Activated naive CD8-positive, alpha-beta T cell treated with anti-CD3 and anti-CD28 coated beads, Interleukin-2, amount 10 ng/mL, durations not matched to agents 7 days and 5 days (primary cell): ENCODE measurements at regions not wholly inside any gene's neighbourhood (a gene's known extent, or its start where the extent isn't known, plus 50 kb on each side); places are given as distances from the start of the nearest gene placed in this dataset.
"Not testable (repeated sequence)": the region's sequence is repeated elsewhere in the genome, so short reads cannot be mapped to it uniquely, and the experiment has no call there.

Experiments used
- ATAC-seq: fragments of 150-1000 bp; cut with Tn5 transposase; one replicate; pipeline ENCODE4 v1.10.0; 2021; ENCODE audit warnings: low read depth, moderate library complexity
- POLR2A ChIA-PET: fragments of 350-600 bp; sonication (Branson Sonifier 250); formaldehyde crosslinking; loops from one replicate; lab custom pipeline; 2021; ENCODE audit warnings: antibody characterized with exemption; lab: Charles Lee
- DNase-seq: peaks from one replicate; pipeline ENCODE4 v3.0.0; 2021
- H3K27ac Mint-ChIP-seq: one replicate; pipeline ENCODE4 v1.8.0; 2022; ENCODE audit warnings: mild to moderate bottlenecking, mixed read lengths
- H3K27me3 Mint-ChIP-seq: one replicate; pipeline ENCODE4 v1.8.0; 2022; ENCODE audit warnings: mild to moderate bottlenecking, moderate library complexity, mixed read lengths
- H3K36me3 Mint-ChIP-seq: one replicate; pipeline ENCODE4 v1.8.0; 2021; ENCODE audit warnings: mild to moderate bottlenecking, mixed read lengths
- H3K4me1 Mint-ChIP-seq: one replicate; pipeline ENCODE4 v1.8.0; 2021; ENCODE audit warnings: mixed read lengths
- H3K4me3 Mint-ChIP-seq: one replicate; pipeline ENCODE4 v1.8.0; 2022; ENCODE audit warnings: mild to moderate bottlenecking, moderate library complexity, mixed read lengths
- H3K9me3 Mint-ChIP-seq: one replicate; pipeline ENCODE4 v1.8.0; 2021; ENCODE audit warnings: mixed read lengths

GRCh38 chr1:109857702-109858101 lies 52.9 kb upstream of the CSF1 start:
- H3K36me3 Mint-ChIP-seq, ATAC-seq, DNase-seq, H3K4me3 Mint-ChIP-seq, POLR2A ChIA-PET, H3K27ac Mint-ChIP-seq, H3K4me1 Mint-ChIP-seq: not testable (repeated sequence)
- peaks cover 20% of the 10 kb centered on the region for H3K27me3 Mint-ChIP-seq
- H3K9me3 Mint-ChIP-seq = peaks cover 12% of the 10 kb centered on the region

GRCh38 chr1:109855986-109856385 lies 54.7 kb upstream of the CSF1 start:
- Mint-ChIP-seq H3K27me3 (peaks cover 20% of the 10 kb centered on the region), H3K9me3 (peaks cover 10% of the 10 kb centered on the region)
- H3K4me1 Mint-ChIP-seq, DNase-seq, H3K4me3 Mint-ChIP-seq, H3K36me3 Mint-ChIP-seq, ATAC-seq, POLR2A ChIA-PET, H3K27ac Mint-ChIP-seq: not testable (repeated sequence)

- H3K9me3 Mint-ChIP-seq, H3K4me3 Mint-ChIP-seq, H3K27ac Mint-ChIP-seq, H3K36me3 Mint-ChIP-seq, H3K4me1 Mint-ChIP-seq, POLR2A ChIA-PET, DNase-seq, ATAC-seq: not testable (repeated sequence)
- peaks cover 11% of the 10 kb centered on the region for H3K27me3 Mint-ChIP-seq
Observed at GRCh38 chr1:109853972-109854371, 56.7 kb upstream of the CSF1 start.

- H3K36me3 Mint-ChIP-seq, ATAC-seq, H3K27ac Mint-ChIP-seq, POLR2A ChIA-PET, H3K4me1 Mint-ChIP-seq, DNase-seq, H3K27me3 Mint-ChIP-seq, H3K4me3 Mint-ChIP-seq, H3K9me3 Mint-ChIP-seq: not testable (repeated sequence)
Observed at GRCh38 chr1:109852221-109853015, 58.2 kb upstream of the CSF1 start.

GRCh38 chr1:109850827-109851226 lies 59.8 kb upstream of the CSF1 start:
- Mint-ChIP-seq H3K27ac (no peak overlapping the region), H3K27me3 (peaks cover 8% of the 10 kb centered on the region), H3K4me3 (no peak overlapping the region), H3K4me1 (peaks cover 3% of the 10 kb centered on the region), H3K36me3 (no peaks in the 10 kb centered on the region), H3K9me3 (peaks cover 4% of the 10 kb centered on the region)
- no peak for ATAC-seq
- POLR2A ChIA-PET = no interaction called here
- DNase-seq = no peak

- no peak for ATAC-seq
- Mint-ChIP-seq H3K27me3 (peaks cover 8% of the 10 kb centered on the region), H3K9me3 (peaks cover 4% of the 10 kb centered on the region), H3K27ac (no peak overlapping the region), H3K36me3 (no peaks in the 10 kb centered on the region), H3K4me1 (peaks cover 3% of the 10 kb centered on the region), H3K4me3 (no peak overlapping the region)
- POLR2A ChIA-PET = no interaction called here
- DNase-seq = no peak
Observed at GRCh38 chr1:109850194-109850593, 60.5 kb upstream of the CSF1 start.

- H3K27me3 Mint-ChIP-seq = peaks cover 6% of the 10 kb centered on the region
- POLR2A ChIA-PET = no interaction called here
- ATAC-seq (no peak), DNase-seq (no peak)
- peaks cover 3% of the 10 kb centered on the region for H3K4me1 Mint-ChIP-seq
- H3K27ac Mint-ChIP-seq = no peak overlapping the region
- H3K9me3 Mint-ChIP-seq = peaks cover 4% of the 10 kb centered on the region
- no peak overlapping the region for H3K4me3 Mint-ChIP-seq
- H3K36me3 Mint-ChIP-seq = peaks cover under 1% of the 10 kb centered on the region
Observed at GRCh38 chr1:109849655-109850054, 61.0 kb upstream of the CSF1 start.

GRCh38 chr1:109847251-109847650 lies 63.4 kb upstream of the CSF1 start:
- DNase-seq (no peak), ATAC-seq (no peak)
- peaks cover 3% of the 10 kb centered on the region for H3K36me3 Mint-ChIP-seq
- H3K27me3 Mint-ChIP-seq = peaks cover 4% of the 10 kb centered on the region
- H3K4me1 Mint-ChIP-seq = peaks cover 5% of the 10 kb centered on the region
- no peak overlapping the region for H3K27ac Mint-ChIP-seq
- POLR2A ChIA-PET = no interaction called here
- H3K4me3 Mint-ChIP-seq = no peak overlapping the region
- peaks cover 5% of the 10 kb centered on the region for H3K9me3 Mint-ChIP-seq

GRCh38 chr1:109846846-109847245 lies 63.8 kb upstream of the CSF1 start:
- POLR2A ChIA-PET = no interaction called here
- H3K36me3 Mint-ChIP-seq = peaks cover 3% of the 10 kb centered on the region
- H3K9me3 Mint-ChIP-seq = peaks cover 5% of the 10 kb centered on the region
- H3K27me3 Mint-ChIP-seq = peaks cover 4% of the 10 kb centered on the region
- H3K4me1 Mint-ChIP-seq = peaks cover 4% of the 10 kb centered on the region
- no peak overlapping the region for H3K27ac Mint-ChIP-seq
- H3K4me3 Mint-ChIP-seq = no peak overlapping the region
- no peak for ATAC-seq
- DNase-seq = no peak

GRCh38 chr1:109846162-109846561 lies 64.5 kb upstream of the CSF1 start:
- H3K27me3 Mint-ChIP-seq = peaks cover 4% of the 10 kb centered on the region
- ATAC-seq = no peak
- DNase-seq = no peak
- peaks cover 2% of the 10 kb centered on the region for H3K4me1 Mint-ChIP-seq
- peaks cover 5% of the 10 kb centered on the region for H3K9me3 Mint-ChIP-seq
- POLR2A ChIA-PET = no interaction called here
- no peak overlapping the region for H3K27ac Mint-ChIP-seq
- H3K4me3 Mint-ChIP-seq = no peak overlapping the region
- H3K36me3 Mint-ChIP-seq = peaks cover 3% of the 10 kb centered on the region

- peaks cover 5% of the 10 kb centered on the region for H3K9me3 Mint-ChIP-seq
- H3K36me3 Mint-ChIP-seq = peaks cover 3% of the 10 kb centered on the region
- POLR2A ChIA-PET = no interaction called here
- ATAC-seq (no peak), DNase-seq (no peak)
- H3K4me3 Mint-ChIP-seq = no peak overlapping the region
- H3K27me3 Mint-ChIP-seq = peaks cover 4% of the 10 kb centered on the region
- peaks cover 2% of the 10 kb centered on the region for H3K4me1 Mint-ChIP-seq
- H3K27ac Mint-ChIP-seq = no peak overlapping the region
Observed at GRCh38 chr1:109845658-109846057, 65.0 kb upstream of the CSF1 start.

GRCh38 chr1:109844609-109845008 lies 66.0 kb upstream of the CSF1 start:
- Mint-ChIP-seq H3K27me3 (peaks cover 4% of the 10 kb centered on the region), H3K4me1 (peaks cover 2% of the 10 kb centered on the region), H3K27ac (no peak overlapping the region), H3K4me3 (no peak overlapping the region), H3K9me3 (peaks cover 8% of the 10 kb centered on the region), H3K36me3 (peaks cover 3% of the 10 kb centered on the region)
- POLR2A ChIA-PET = no interaction called here
- ATAC-seq (no peak), DNase-seq (no peak)

- POLR2A ChIA-PET = interaction anchor here (0.6 kb wide), 1 partner anchor 327 kb away, joined by 5 read pairs; no protein-coding TSS in a partner anchor
- Mint-ChIP-seq H3K36me3 (peaks cover 6% of the 10 kb centered on the region), H3K4me3 (no peak overlapping the region), H3K27ac (no peak overlapping the region), H3K4me1 (peaks cover 1% of the 10 kb centered on the region), H3K9me3 (peaks cover 11% of the 10 kb centered on the region), H3K27me3 (no peaks in the 10 kb centered on the region)
- DNase-seq = no peak
- no peak for ATAC-seq
Observed at GRCh38 chr1:109840011-109840629, 70.5 kb upstream of the CSF1 start.

GRCh38 chr1:109839276-109839675 lies 71.4 kb upstream of the CSF1 start:
- not testable (repeated sequence) for DNase-seq, H3K4me1 Mint-ChIP-seq, H3K36me3 Mint-ChIP-seq, H3K9me3 Mint-ChIP-seq, ATAC-seq, H3K27me3 Mint-ChIP-seq, H3K4me3 Mint-ChIP-seq, H3K27ac Mint-ChIP-seq
- POLR2A ChIA-PET = interaction anchor here (0.6 kb wide), 1 partner anchor 81 kb away, joined by 3 read pairs; no protein-coding TSS in a partner anchor
